HG03280 (cell line): ENCODE measurements at regions not wholly inside any gene's neighbourhood (a gene's known extent, or its start where the extent isn't known, plus 50 kb on each side); places are given as distances from the start of the nearest gene placed in this dataset.

Experiments
- ATAC-seq: cut with Tn5 transposase; IDR thresholded peaks from one replicate; pipeline ENCODE4 v1.9.1; 2021; ENCODE audit warnings: mild to moderate bottlenecking, moderate library complexity; ENCODE audit not compliant: unreplicated experiment

DNA sequence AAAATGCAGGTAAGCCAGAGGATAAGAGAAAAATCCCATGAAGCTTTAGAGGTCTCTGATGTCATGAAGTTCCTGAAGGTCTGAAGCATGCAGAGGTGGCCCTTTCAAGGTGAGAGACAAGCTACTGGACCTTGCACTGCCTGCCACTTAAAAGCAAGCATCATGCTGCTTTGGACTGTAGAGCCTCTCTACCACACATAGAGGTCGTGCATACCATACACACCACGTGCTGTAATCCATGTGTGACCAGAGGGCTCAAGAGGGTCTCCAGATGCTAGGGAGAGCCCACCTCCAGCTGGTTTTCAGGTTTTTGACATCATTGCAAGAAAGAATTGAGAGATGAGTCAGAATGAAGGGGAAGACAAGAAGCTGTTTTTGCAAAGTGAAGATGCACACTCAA lies 436.4 kb downstream of the TCERG1L start:
- no peak for ATAC-seq

- ATAC-seq = no peak
Measured at GRCh38 chr10:130875897-130876472, 435.5 kb downstream of the TCERG1L start.

DNA sequence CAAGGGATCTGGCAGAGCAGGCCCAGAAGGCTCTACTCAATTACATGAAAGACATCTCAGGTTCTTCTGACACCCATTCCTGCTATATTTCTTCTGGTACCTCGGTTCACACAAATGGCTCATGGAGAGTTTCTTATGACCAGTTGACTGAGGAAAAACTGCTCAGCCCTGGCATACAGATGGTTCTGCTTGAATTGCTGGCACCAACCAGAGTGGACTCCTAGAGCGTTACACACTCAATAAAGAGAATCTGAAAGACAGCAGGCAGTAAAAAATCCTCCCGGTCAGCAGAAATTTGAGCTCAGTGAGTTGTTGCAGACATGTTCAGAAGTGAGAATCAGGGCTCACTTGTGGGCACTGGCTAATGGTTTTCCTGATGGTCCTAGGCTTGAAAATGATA lies 434.4 kb downstream of the TCERG1L start:
- no peak for ATAC-seq

GRCh38 chr10:130878131-130878530 lies 433.4 kb downstream of the TCERG1L start:
- no peak for ATAC-seq

- ATAC-seq = no peak
Measured at GRCh38 chr10:130882906-130883305, 428.6 kb downstream of the TCERG1L start.

GRCh38 chr10:130884456-130884855 lies 427.1 kb downstream of the TCERG1L start:
- ATAC-seq = no peak

GRCh38 chr10:130885021-130885655 lies 426.4 kb downstream of the TCERG1L start:
- no peak for ATAC-seq

GRCh38 chr10:130887170-130887569 lies 424.4 kb downstream of the TCERG1L start:
- no peak for ATAC-seq

- ATAC-seq = no peak
Measured at GRCh38 chr10:130888493-130888892, 423.0 kb downstream of the TCERG1L start.

DNA sequence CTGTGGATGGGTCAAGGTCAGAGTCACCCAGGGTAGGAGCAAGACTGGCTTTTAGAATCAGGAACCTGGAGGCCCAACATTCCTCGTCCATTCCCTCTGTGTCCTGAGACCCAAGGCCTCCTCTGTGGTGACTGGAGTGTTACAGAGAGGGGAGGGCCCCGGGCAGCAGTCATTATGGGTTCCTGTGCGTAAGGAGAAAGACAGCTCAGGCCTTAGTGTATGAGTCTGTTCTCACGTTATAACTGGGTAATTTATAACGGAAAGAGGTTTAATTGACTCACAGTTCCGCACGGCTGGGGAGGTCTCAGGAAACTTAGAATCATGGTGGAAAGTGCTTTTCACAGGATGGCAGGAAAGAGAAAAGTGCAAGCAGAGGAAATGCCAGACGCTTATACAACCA lies 422.3 kb downstream of the TCERG1L start:
- no peak for ATAC-seq

DNA sequence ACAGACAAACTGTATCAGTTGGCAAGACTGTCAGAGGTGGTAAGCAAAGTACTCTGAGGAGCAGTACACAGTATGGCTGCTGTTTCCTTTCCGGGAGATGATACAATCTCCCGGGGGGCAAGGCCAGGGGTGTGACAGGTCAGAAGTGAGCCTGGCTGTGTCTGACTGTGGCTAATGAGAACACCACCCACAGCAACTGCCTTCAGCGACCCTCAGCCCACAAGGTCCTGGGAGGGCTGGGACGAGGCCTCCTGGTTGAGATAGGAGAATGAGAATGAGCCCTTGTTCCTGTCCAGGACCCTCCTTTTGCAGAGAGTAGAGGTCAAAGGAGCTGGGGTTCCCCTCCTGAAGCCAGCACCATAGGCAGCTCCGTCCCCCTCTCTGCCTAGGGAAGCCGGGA lies 421.7 kb downstream of the TCERG1L start:
- no peak for ATAC-seq

DNA sequence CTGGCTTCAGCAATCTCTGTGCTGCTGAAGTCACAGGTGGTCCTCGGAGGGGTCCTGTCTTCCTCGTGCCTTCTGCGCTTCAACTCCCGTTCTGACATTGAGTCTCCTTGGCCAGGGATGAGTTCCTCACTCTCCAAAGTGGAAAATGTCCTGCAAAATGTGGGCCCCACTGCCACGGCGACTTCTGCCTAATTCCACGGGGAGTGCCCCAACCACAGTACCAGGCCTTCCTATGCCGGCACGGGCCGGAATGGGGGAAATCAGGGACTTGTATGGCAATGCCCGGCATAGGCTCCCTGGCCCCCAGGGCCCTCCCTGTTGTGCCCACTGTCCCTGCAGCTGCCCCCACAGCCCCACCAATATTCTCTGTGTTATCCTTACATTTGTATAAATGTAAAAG lies 420.5 kb downstream of the TCERG1L start:
- ATAC-seq = no peak

- no peak for ATAC-seq
Measured at GRCh38 chr10:130894471-130894870, 417.1 kb downstream of the TCERG1L start.

DNA sequence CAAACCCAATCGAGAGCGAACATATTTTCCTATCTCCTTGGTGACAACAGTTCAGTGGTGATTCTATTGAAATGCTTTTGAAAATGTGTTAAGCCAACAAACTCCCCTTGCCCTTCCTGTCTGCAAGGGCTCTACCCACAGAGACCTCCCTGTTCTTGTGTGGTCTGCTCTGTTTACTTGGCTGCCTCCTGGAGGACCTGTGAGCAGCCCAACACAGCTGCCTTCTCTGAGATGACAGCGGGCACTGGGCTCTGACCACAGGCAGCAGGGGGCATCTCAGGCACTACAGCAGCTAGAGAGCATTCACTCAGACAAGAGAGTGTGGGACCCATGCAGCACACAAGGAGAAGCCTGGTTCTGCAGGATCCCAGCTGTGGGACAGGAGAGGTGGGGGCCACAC lies 416.4 kb downstream of the TCERG1L start:
- no peak for ATAC-seq

DNA sequence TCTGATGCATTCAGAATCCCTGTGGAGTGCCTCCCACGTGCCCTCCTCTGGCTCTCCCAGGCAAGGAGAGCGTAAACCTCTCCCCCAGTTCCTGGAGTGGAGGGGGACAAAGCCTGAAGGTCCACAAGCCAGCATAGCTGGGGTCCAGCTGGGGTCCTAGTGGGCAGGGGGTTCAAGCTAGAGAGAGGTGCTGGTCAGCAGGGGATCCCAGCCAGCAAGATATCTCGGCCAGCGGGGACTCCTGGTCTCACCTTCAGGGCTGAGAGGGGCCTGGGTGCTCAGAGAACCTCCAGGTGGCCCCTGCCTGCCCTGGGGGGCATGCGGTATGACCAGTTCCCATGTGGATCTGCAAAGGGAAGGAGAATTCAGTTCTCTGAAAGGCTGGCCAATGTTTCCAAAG lies 413.7 kb downstream of the TCERG1L start:
- no peak for ATAC-seq

DNA sequence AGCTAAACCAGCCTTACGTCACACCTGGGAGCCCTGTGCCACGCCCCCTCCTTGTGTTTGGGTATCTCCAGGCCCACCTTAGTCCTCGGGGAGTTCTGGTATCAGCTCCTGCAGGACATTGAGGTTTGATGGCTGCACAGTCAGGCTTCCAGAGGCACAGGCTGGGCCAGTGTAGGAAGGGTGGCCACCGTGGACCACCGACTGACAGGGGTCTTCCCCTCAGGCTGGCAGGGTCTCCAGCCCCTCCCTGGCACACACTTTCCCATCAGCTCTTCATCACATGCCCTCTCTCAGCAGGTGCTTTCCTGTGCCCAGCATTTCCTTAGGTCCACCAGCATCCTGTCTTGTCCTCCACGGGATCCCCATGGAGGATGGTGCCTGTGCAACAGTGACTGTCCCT lies 413.1 kb downstream of the TCERG1L start:
- ATAC-seq = no peak

DNA sequence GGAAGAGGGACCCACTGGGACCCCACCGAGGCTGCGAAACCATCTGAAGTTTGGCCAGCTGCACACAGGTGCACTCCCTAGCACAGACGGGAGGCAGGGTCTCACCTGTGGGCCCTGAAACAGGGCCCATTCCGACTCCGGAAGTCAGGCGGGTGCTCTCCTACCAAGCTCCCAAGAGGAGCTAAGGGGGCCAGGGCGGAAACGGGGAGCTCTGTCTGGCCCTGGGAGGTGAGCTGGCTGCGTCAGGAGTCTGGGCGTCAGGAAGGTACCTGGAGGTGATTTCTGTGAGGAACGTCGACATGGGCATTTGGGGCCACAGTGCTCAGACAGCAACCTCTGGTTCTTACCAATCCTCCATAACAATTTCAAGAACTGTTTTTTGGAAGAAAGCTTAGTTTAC lies 411.7 kb downstream of the TCERG1L start:
- ATAC-seq = no peak

GRCh38 chr10:130900441-130901160 lies 410.9 kb downstream of the TCERG1L start:
- ATAC-seq = no peak

DNA sequence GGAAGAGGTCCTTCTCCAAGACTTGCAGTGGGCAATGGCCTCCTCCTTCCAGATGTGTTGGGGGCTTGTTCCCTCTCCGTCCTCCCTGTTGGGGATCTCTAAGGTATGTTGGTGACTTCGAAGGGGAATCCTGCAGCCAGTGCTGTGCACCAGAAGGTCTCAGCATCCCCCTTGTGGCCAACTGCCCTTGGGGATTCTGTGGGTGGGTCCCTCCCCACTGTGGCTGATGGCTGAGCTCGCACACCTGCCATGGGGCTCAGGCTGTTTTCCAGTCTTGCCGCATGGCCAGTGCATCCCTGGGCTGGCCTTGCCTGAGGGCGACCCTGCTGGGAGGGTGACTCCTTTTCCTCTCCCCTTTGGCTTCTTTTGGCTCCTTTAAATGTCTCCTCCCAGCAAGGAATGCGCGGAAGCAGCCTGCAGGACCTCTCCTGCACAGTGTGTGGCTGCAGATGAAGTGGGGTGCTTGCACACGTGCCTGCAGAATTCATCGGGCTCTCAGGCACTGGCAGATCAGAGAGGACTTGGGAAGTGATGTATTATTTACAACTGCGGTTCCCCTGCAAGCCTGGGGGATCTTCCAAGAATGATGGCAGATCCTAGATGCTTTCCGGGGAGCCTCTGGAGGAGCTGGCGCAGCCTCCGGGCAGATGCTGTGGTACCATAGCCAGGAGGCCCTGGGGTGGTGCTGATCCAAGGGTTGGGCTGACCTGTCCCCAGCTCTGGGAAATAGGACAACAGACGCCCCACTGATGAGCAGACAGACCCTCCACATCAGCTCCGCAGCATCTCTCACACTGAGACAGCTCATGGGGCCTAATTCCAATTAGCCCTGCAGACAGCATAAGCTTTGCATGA lies 410.0 kb downstream of the TCERG1L start:
- no peak for ATAC-seq

DNA sequence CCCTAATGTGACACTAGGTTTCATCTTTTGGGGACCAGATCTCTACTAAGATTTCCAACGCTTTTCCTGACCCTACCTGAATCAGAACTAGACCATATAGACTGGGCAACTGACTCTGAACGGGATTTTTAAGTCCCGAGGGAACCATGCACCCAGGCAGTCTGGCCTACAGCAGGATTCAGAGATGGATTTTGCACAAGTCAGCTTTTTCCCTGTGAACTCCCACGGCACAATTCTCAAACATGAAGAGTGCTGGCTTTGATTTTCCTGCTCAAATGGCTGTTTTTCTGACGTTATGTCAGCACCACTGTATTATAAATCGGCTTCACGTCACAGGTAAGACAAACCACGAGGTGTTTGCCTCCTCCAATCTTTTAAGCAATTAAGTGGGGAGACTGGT lies 409.1 kb downstream of the TCERG1L start:
- ATAC-seq = no peak

- ATAC-seq = no peak
Measured at GRCh38 chr10:130902929-130903328, 408.6 kb downstream of the TCERG1L start.
